ENCODE measurements at regions not wholly inside any gene's neighbourhood (a gene's known extent, or its start where the extent isn't known, plus 50 kb on each side); places are given as distances from the start of the nearest gene placed in this dataset.

GRCh38 chr12:85392508-85392907 lies 112.5 kb downstream of the ALX1 start:
- no peak for DNase-seq (ENCODE audit: low spot score in 2 of 2)
- TF ChIP-seq CTCF (IDR thresholded peaks at IDR 0.05) (no peak), POLR2A (IDR thresholded peaks at IDR 0.05) (no peak)
- intact Hi-C loops (cut with DNase I; ENCODE audit: low total_unique reads), result no loop called here
- WGBS, 2 donors, result 31 to 43% methylated on average over 1 of the region's 1 CpG
- H3K4me3 ChIP-seq (ENCODE audit: low read depth, poor library complexity, severe bottlenecking), result no peak overlapping the region

GRCh38 chr12:85393606-85394005 lies 113.6 kb downstream of the ALX1 start:
- TF ChIP-seq CTCF (IDR thresholded peaks at IDR 0.05), result no peak
- no peak for TF ChIP-seq POLR2A (IDR thresholded peaks at IDR 0.05)
- no peak for DNase-seq (ENCODE audit: low spot score in 2 of 2)
- no peak overlapping the region for H3K4me3 ChIP-seq (ENCODE audit: low read depth, poor library complexity, severe bottlenecking)
- intact Hi-C loops (cut with DNase I; ENCODE audit: low total_unique reads), result no loop called here

- H3K4me3 ChIP-seq (ENCODE audit: low read depth, poor library complexity, severe bottlenecking), result no peak overlapping the region
- DNase-seq (ENCODE audit: low spot score in 2 of 2), result no peak
- intact Hi-C loops (cut with DNase I; ENCODE audit: low total_unique reads), result no loop called here
- WGBS, 2 donors, result 57 to 65% methylated on average over 3 of the region's 3 CpGs
- TF ChIP-seq CTCF (IDR thresholded peaks at IDR 0.05), result no peak
- TF ChIP-seq POLR2A (IDR thresholded peaks at IDR 0.05), result no peak
Observed at GRCh38 chr12:85394065-85394464, 114.0 kb downstream of the ALX1 start.

- intact Hi-C loops (cut with DNase I; ENCODE audit: low total_unique reads), result no loop called here
- DNase-seq (ENCODE audit: low spot score in 2 of 2), result no peak
- H3K4me3 ChIP-seq (ENCODE audit: low read depth, poor library complexity, severe bottlenecking), result no peak overlapping the region
- no peak for TF ChIP-seq POLR2A (IDR thresholded peaks at IDR 0.05)
- TF ChIP-seq CTCF (IDR thresholded peaks at IDR 0.05), result no peak
- 82 to 87% methylated on average over 3 of the region's 3 CpGs for WGBS, 2 donors
Observed at GRCh38 chr12:85394809-85395208, 114.8 kb downstream of the ALX1 start.

- TF ChIP-seq POLR2A (IDR thresholded peaks at IDR 0.05) (no peak), CTCF (IDR thresholded peaks at IDR 0.05) (no peak)
- DNase-seq (ENCODE audit: low spot score in 2 of 2), result no peak
- H3K4me3 ChIP-seq (ENCODE audit: low read depth, poor library complexity, severe bottlenecking), result no peak overlapping the region
- 64 to 79% methylated on average over 5 of the region's 5 CpGs for WGBS, 2 donors
- intact Hi-C loops (cut with DNase I; ENCODE audit: low total_unique reads), result no loop called here
Observed at GRCh38 chr12:85405262-85405661, 125.2 kb downstream of the ALX1 start.

- no peak overlapping the region for H3K4me3 ChIP-seq (ENCODE audit: low read depth, poor library complexity, severe bottlenecking)
- no peak for DNase-seq (ENCODE audit: low spot score in 2 of 2)
- no peak for TF ChIP-seq POLR2A (IDR thresholded peaks at IDR 0.05)
- no peak for TF ChIP-seq CTCF (IDR thresholded peaks at IDR 0.05)
- intact Hi-C loops (cut with DNase I; ENCODE audit: low total_unique reads), result no loop called here
- WGBS, 2 donors, result 62 to 69% methylated on average over 4 of the region's 4 CpGs
Observed at GRCh38 chr12:85405781-85406522, 125.9 kb downstream of the ALX1 start.

Data from lower leg skin (tissue), 4 donors.